Stimulated activated CD8-positive, alpha-beta memory T cell treated with anti-CD3 and anti-CD28 coated beads, Interleukin-12 subunit alpha, Interleukin-12 subunit beta, amount 100 ng/mL, for 1 hour (primary cell): ENCODE measurements at regions not wholly inside any gene's neighbourhood (a gene's known extent, or its start where the extent isn't known, plus 50 kb on each side); places are given as distances from the start of the nearest gene placed in this dataset.

Experiments used
- DNase-seq: peaks from one replicate; pipeline ENCODE4 v3.0.0-alpha.2; 2020; ENCODE audit warnings: low read depth

DNA sequence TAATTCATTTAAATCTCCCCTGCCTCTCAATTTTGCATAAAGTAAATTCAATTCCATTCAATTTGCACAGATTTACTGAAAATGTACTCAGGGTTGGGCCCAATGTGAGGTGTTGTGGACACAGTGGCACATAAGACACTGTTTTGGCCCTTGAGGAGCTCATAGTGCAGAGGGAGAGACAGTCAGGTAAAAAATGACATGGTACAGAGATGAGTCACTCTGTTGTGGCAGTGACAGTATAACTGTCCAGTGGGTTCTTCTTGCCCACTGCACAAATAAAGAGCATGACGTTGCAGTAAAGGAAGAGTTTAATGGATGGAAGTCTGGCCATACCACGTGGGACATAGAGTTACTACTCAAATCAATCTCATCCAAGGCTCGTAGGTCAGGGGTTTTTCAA, 400.3 kb upstream of the TRIB2 start:
- DNase-seq, result no peak

GRCh38 chr2:12317286-12317685, 399.4 kb upstream of the TRIB2 start:
- DNase-seq, result no peak

DNA sequence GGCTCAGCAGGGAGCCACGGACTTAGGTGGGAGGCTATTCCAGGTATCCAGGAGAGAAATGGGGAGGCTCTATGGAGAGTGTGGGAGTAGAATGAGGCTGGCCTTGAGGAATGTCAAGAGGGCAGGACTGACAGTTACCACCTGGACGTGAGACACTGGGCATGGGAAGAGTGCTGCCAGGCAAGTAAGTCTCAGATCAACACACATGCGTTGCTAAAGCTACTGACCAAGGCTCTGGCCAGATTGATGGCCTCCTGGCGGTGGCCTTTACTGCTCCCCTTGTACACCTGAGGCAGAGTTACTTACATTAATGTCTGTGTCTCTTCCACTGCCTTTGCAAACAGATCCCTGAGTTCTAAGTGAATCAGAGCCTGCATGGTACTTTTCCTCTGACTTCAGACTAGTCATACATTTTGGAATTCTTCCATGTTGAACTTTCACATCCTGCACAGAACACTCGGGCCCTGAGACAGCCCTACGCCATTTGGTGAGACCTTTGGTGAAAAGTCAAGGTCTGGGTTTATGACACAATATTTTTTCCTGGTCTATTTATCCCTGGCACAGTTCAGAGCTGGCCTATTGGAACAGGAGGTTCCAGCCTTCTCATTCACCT, 398.8 kb upstream of the TRIB2 start:
- no peak for DNase-seq

- DNase-seq, result no peak
Observed at GRCh38 chr2:12318427-12319057, 398.2 kb upstream of the TRIB2 start.

GRCh38 chr2:12320027-12320734, 396.6 kb upstream of the TRIB2 start:
- no peak for DNase-seq

DNA sequence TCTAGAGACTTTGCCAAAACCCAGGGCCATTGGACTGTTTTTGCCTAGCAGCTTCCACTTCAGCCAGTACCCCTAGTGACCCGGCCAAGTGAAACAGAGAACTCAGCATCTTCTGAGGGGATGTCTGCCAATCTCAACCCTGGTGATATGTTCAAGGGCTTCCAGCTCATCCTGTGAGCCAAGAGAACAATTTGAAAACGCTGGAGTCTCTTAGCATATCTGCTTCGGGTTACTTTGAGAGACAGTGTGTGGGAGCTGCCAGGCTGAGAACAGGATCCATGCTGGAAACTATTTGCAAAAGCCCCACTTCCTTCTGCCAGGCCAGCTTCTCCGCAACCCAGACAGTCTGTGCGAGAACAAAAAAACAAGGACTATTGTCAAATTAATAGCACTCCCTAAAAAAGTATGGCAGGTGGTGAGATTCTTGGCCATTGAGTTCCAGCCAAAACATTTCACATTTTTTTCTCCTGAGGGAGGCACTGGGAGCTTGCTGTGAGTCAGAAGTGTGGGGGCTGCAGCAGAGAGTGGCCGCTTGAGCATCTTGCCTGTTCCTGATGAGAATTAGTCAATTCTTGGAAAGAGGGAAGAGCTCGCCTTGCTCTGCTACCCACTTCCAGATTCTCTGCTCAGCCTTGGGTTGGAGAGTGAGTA, 395.6 kb upstream of the TRIB2 start:
- no peak for DNase-seq

DNA sequence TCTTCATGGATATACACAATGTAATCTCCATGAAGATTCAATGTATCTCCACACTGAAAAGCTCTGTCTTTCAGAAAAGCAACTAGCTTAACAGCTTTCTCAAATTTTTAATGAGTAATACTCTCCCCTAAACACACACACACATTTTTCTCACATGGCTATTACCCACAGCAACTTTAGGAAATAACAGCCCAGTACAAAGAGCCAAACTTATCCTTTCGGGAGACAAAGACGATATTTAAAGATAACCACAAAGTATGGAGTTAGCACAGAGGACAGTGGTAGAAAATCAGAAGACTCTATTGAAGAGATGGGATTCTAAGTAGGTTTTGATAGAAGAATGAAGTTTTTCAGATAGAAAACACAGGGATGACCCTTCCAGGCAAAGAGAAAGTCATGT, 394.9 kb upstream of the TRIB2 start:
- no peak for DNase-seq

GRCh38 chr2:12325806-12326205, 390.9 kb upstream of the TRIB2 start:
- no peak for DNase-seq

GRCh38 chr2:12326449-12327190, 390.1 kb upstream of the TRIB2 start:
- no peak for DNase-seq

GRCh38 chr2:12330916-12331315, 385.8 kb upstream of the TRIB2 start:
- DNase-seq, result no peak

DNA sequence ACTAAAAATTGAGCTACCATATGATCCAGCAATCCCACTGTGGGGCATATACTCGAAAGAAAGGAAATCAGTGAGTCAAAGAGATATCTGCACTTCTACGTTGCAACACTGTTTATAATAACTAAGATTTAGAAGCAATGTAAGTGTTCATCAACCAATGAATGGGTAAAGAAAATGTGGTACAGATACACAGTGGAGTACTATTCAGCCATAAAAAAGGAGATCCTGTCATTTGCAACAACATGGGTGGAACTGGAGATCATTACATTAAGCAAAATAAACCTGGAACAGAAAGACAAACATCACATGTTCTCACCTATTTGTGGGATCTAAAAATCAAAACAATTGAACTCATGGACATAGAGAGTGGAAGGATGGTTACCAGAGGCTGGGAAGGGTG, 385.0 kb upstream of the TRIB2 start:
- no peak for DNase-seq

GRCh38 chr2:12333293-12333692, 383.4 kb upstream of the TRIB2 start:
- DNase-seq, result no peak

GRCh38 chr2:12334412-12334966, 382.2 kb upstream of the TRIB2 start:
- no peak for DNase-seq

GRCh38 chr2:12335131-12335530, 381.6 kb upstream of the TRIB2 start:
- DNase-seq, result no peak

DNA sequence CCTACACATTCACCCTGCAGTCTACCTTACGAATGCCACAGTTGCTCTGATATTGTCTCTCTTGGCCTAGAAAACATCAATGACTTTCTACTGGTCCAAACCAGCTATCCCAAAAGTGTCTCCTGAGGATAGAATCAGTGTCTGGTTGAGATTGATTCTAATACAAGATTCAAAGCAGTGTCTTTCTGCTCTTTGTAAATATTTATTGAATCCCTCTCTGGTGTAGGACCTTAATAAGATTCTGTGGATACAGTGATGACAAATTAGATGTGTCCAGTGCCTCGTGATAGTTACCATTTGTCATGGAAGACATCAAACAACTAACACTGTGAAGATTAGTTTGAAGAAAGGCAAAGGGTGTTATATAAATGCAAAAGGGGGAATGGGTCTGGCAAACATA, 380.7 kb upstream of the TRIB2 start:
- DNase-seq, result no peak

- DNase-seq, result no peak
Observed at GRCh38 chr2:12338946-12339697, 377.6 kb upstream of the TRIB2 start.

GRCh38 chr2:12340164-12340563, 376.6 kb upstream of the TRIB2 start:
- no peak for DNase-seq

DNA sequence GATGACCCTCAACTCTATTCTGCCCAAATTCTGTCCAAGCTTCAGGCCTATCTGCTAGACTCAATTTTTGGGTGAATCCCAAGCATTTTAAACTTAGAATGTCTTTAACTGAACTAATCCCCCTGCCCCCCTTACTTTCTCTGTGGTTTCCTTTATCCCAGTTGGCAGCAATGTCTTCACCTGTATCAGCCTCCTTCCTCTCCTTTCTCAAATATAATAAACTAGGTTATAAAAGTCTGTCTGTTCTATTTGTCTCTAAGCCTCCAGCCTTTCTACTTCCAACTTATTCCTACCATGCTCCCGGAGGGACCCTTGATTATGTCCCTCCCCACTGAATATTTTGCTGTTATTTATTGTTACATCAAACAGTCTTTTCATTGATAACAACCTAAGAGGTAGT, 375.5 kb upstream of the TRIB2 start:
- DNase-seq, result no peak

- DNase-seq, result no peak
Observed at GRCh38 chr2:12341920-12342319, 374.8 kb upstream of the TRIB2 start.

DNA sequence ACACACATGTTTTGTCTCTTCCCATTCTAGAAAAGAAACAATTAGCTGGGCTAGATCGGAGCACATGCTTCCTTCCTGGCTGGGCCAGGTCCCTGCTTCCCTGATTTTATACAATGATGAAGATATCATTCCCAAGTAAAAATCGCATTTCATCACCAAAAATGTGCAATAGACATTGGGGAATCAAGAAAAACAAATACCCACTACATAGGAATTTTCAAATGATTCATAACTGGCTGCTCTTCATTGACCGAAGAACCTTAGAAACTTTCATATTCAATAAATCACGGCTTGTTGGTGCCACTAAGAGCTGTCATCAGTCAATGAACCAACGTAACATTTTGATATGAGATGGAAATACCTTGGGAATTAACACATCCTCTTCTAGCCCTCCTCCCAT, 373.6 kb upstream of the TRIB2 start:
- no peak for DNase-seq

GRCh38 chr2:12347066-12347493, 369.7 kb upstream of the TRIB2 start:
- DNase-seq, result no peak
